PFSK-1 (cell line): ENCODE measurements at regions not wholly inside any gene's neighbourhood (a gene's known extent, or its start where the extent isn't known, plus 50 kb on each side); places are given as distances from the start of the nearest gene placed in this dataset.

Experiments used
- FOXP2 ChIP-seq: optimal IDR thresholded peaks from 2 replicates; pipeline ENCODE3; 2011; ENCODE audit warnings: borderline replicate concordance, control low read depth, inconsistent platforms; ENCODE audit not compliant: insufficient read depth; ENCODE audit errors: extremely low read length, extremely low read depth
- POLR2AphosphoS5 ChIP-seq: IDR thresholded peaks from 2 replicates; pipeline ENCODE4 v1.6.1; 2012; ENCODE audit warnings: low read depth, mild to moderate bottlenecking, control low read depth, low read length, moderate library complexity
- SIN3A ChIP-seq: IDR thresholded peaks from 2 replicates; pipeline ENCODE4 v1.6.1; 2012; ENCODE audit warnings: mild to moderate bottlenecking, low read length, moderate library complexity, borderline replicate concordance; ENCODE audit not compliant: insufficient read depth
- TAF1 ChIP-seq: IDR thresholded peaks from 2 replicates; pipeline ENCODE4 v1.6.1; 2012; ENCODE audit warnings: low read length, control low read depth, borderline replicate concordance; ENCODE audit not compliant: insufficient read depth
- TF ChIP-seq, protein P1 (sequence below), 2 experiments: IDR thresholded peaks; 2 replicates each; pipeline versions ENCODE4 v1.6.1 to v1.8.0; 2011 to 2012; ENCODE audit warnings: low read depth in 2 of 2, low read length in 2 of 2, control low read depth in 1 of 2, inconsistent platforms in 1 of 2, mild to moderate bottlenecking in 1 of 2, moderate library complexity in 1 of 2; ENCODE audit not compliant: insufficient read depth in 1 of 2

DNA sequence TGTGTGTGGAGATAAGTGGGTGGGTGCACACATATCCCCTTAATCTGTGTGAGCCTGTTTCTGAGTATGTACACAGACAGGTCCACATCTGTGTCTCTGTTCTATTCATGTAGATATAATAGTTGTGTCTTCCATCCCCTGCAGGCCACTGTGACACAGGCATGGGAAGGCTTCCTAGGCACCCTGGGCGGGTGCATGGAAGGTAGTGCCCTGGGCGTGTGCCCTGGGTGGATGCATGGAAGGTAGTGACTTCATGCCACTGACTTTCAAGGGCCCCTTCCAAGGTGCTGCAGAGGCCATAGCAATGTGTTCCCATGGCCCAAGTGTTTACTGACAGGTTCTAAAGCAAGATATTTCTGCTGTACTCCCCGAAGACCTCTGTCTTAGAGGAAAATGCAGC lies 462.5 kb upstream of the HS6ST1 start:
- TF ChIP-seq SIN3A = no peak
- TF ChIP-seq POLR2AphosphoS5 = no peak
- TF ChIP-seq, protein P1, sequence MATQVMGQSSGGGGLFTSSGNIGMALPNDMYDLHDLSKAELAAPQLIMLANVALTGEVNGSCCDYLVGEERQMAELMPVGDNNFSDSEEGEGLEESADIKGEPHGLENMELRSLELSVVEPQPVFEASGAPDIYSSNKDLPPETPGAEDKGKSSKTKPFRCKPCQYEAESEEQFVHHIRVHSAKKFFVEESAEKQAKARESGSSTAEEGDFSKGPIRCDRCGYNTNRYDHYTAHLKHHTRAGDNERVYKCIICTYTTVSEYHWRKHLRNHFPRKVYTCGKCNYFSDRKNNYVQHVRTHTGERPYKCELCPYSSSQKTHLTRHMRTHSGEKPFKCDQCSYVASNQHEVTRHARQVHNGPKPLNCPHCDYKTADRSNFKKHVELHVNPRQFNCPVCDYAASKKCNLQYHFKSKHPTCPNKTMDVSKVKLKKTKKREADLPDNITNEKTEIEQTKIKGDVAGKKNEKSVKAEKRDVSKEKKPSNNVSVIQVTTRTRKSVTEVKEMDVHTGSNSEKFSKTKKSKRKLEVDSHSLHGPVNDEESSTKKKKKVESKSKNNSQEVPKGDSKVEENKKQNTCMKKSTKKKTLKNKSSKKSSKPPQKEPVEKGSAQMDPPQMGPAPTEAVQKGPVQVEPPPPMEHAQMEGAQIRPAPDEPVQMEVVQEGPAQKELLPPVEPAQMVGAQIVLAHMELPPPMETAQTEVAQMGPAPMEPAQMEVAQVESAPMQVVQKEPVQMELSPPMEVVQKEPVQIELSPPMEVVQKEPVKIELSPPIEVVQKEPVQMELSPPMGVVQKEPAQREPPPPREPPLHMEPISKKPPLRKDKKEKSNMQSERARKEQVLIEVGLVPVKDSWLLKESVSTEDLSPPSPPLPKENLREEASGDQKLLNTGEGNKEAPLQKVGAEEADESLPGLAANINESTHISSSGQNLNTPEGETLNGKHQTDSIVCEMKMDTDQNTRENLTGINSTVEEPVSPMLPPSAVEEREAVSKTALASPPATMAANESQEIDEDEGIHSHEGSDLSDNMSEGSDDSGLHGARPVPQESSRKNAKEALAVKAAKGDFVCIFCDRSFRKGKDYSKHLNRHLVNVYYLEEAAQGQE (IDR thresholded peaks at IDR 0.05; ENCODE audit: insufficient read depth in 1 of 2, low read depth in 2 of 2, low read length in 2 of 2) = no peak
- no peak for TF ChIP-seq TAF1
- TF ChIP-seq FOXP2 = no peak
